ENCODE measurements at regions not wholly inside any gene's neighbourhood (a gene's known extent, or its start where the extent isn't known, plus 50 kb on each side); places are given as distances from the start of the nearest gene placed in this dataset.

GRCh38 chrX:28349888-28350287 lies 237.4 kb upstream of the IL1RAPL1 start:
- no peak for TF ChIP-seq EZH2phosphoT487 (IDR thresholded peaks at IDR 0.05; ENCODE audit: borderline replicate concordance)
- TF ChIP-seq, protein P1, sequence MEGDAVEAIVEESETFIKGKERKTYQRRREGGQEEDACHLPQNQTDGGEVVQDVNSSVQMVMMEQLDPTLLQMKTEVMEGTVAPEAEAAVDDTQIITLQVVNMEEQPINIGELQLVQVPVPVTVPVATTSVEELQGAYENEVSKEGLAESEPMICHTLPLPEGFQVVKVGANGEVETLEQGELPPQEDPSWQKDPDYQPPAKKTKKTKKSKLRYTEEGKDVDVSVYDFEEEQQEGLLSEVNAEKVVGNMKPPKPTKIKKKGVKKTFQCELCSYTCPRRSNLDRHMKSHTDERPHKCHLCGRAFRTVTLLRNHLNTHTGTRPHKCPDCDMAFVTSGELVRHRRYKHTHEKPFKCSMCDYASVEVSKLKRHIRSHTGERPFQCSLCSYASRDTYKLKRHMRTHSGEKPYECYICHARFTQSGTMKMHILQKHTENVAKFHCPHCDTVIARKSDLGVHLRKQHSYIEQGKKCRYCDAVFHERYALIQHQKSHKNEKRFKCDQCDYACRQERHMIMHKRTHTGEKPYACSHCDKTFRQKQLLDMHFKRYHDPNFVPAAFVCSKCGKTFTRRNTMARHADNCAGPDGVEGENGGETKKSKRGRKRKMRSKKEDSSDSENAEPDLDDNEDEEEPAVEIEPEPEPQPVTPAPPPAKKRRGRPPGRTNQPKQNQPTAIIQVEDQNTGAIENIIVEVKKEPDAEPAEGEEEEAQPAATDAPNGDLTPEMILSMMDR (conservative IDR thresholded peaks at IDR 0.05; ENCODE audit: low read length): no peak
